ENCODE measurements at regions not wholly inside any gene's neighbourhood (a gene's known extent, or its start where the extent isn't known, plus 50 kb on each side); places are given as distances from the start of the nearest gene placed in this dataset.
"Not testable (repeated sequence)": the region's sequence is repeated elsewhere in the genome, so short reads cannot be mapped to it uniquely, and the experiment has no call there.

DNA sequence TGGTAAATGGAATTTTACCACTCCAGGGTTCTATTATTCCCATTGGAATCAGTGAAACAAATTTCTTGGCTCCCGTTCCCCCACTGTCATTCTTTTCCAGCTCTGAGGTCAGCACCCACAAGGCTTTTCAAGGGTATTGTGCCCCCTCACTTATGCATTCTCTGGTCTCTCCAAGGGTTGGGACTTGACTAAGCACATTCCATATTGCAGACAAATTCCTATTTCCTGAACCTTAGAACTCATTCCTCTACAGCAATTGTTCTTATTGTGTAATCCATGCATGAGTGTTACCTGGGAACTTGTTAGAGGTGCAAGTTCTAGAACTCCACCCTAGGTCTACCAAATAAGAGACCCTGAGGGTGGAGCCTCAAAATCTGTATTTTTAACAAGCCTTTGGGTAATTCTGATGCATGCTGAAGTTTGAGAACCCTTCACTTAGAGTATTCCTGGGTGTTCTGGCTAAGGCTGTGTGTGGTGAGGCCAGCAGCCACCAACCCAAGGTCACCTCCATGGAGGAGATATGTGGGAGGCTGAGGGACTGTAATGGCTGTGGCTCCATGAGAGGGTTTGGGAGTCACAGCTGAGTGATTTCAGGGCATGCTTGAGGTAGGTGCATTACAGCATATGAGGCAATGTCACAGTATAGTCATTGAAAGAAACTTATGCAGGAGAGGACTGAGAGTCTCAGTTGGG lies 150.9 kb downstream of the TTC6 start:
- peaks cover 2% of the 10 kb centered on the region for H3K9me3 Mint-ChIP-seq
- no peaks in the 10 kb centered on the region for H3K36me3 Mint-ChIP-seq (ENCODE audit: low read depth)
- intact Hi-C loops (cut with micrococcal nuclease): no loop called here
- DNase-seq (no peak), ATAC-seq (ENCODE audit: low read depth) (no peak)
- ChIA-PET CTCF (no interaction called here), POLR2A (no interaction called here)
- no peaks in the 10 kb centered on the region for H3K27me3 Mint-ChIP-seq
- H3K4me1 Mint-ChIP-seq: no peaks in the 10 kb centered on the region
- no peak overlapping the region for H3K27ac Mint-ChIP-seq
- TF ChIP-seq, protein P1, sequence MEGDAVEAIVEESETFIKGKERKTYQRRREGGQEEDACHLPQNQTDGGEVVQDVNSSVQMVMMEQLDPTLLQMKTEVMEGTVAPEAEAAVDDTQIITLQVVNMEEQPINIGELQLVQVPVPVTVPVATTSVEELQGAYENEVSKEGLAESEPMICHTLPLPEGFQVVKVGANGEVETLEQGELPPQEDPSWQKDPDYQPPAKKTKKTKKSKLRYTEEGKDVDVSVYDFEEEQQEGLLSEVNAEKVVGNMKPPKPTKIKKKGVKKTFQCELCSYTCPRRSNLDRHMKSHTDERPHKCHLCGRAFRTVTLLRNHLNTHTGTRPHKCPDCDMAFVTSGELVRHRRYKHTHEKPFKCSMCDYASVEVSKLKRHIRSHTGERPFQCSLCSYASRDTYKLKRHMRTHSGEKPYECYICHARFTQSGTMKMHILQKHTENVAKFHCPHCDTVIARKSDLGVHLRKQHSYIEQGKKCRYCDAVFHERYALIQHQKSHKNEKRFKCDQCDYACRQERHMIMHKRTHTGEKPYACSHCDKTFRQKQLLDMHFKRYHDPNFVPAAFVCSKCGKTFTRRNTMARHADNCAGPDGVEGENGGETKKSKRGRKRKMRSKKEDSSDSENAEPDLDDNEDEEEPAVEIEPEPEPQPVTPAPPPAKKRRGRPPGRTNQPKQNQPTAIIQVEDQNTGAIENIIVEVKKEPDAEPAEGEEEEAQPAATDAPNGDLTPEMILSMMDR (IDR thresholded peaks at IDR 0.05): no peak
- H3K4me3 Mint-ChIP-seq: no peak overlapping the region

DNA sequence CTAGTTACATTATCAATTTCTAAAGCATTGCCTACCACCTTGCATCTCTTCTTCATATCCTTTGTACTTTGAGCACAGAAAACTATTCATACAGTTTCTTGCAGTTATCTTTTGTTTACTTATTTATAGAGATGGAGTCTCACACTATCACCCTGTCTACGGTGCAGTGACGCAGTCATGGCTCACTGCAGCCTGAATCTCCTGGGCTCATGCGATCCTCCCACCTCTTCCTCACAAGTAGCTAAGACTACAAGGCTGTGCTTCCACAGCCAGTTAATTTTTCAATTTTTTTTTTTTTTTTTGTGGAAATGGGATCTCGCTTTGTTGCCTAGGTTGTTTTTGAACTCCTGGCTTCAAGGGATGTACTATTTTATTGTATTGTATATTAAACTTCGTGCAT lies 158.0 kb downstream of the TTC6 start:
- POLR2A ChIA-PET: no interaction called here
- TF ChIP-seq, protein P1 (IDR thresholded peaks at IDR 0.05): no peak
- intact Hi-C loops (cut with micrococcal nuclease): no loop called here
- no peaks in the 10 kb centered on the region for H3K36me3 Mint-ChIP-seq (ENCODE audit: low read depth)
- no peaks in the 10 kb centered on the region for H3K4me1 Mint-ChIP-seq
- peaks cover 5% of the 10 kb centered on the region for H3K9me3 Mint-ChIP-seq
- H3K4me3 Mint-ChIP-seq: no peak overlapping the region
- no peaks in the 10 kb centered on the region for H3K27me3 Mint-ChIP-seq
- no peak for DNase-seq
- CTCF ChIA-PET: no interaction called here
- no peak overlapping the region for H3K27ac Mint-ChIP-seq
- no peak for ATAC-seq (ENCODE audit: low read depth)

DNA sequence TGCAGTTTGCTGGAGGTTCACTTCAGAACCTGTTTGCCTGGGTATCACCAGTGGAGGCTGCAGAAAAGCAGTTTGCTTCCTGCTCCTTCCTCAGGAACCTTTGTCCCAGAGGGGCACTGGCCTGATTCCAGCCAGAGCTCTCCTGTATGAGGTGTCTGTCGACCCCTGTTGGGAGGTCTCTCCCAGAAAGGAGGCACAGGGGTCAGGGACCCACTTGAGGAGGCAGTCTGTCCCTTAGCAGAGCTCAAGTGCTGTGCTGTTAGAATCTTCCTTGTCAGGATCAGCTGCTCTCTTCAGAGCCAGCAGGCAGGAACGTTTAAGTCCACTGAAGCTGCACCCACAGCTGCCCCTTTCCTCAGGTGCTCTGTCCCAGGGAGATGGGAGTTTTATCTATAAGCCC lies 164.8 kb downstream of the TTC6 start:
- H3K4me3 Mint-ChIP-seq; H3K27me3 Mint-ChIP-seq; H3K27ac Mint-ChIP-seq; H3K4me1 Mint-ChIP-seq; DNase-seq; CTCF ChIA-PET; POLR2A ChIA-PET; H3K36me3 Mint-ChIP-seq (ENCODE audit: low read depth); ATAC-seq (ENCODE audit: low read depth); intact Hi-C loops (cut with micrococcal nuclease): not testable (repeated sequence)
- peaks cover 16% of the 10 kb centered on the region for H3K9me3 Mint-ChIP-seq

DNA sequence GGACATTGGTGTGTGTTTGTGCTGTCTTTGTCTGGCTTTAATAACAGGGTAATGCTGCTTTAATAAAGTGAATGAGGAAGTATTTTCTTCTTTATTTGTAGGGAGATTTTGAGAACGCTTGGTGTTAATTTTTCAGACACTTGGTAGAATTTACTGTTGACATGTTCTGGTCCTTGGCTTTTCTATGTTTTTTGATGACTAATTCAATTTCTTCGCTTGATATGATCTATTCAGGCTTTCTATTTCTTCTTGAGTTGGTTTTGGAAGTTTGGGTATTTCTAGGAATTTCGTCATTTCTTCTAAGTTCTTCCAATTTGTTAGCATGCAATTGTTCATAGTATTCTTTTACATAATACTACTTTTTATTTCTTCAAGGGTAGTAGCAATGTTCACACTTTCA lies 167.8 kb downstream of the TTC6 start:
- POLR2A ChIA-PET: no interaction called here
- CTCF ChIA-PET: no interaction called here
- no peak overlapping the region for H3K27ac Mint-ChIP-seq
- no peaks in the 10 kb centered on the region for H3K36me3 Mint-ChIP-seq (ENCODE audit: low read depth)
- TF ChIP-seq, protein P1 (IDR thresholded peaks at IDR 0.05): no peak
- ATAC-seq (ENCODE audit: low read depth) (no peak), DNase-seq (no peak)
- H3K9me3 Mint-ChIP-seq: peaks cover 19% of the 10 kb centered on the region
- no peaks in the 10 kb centered on the region for H3K4me1 Mint-ChIP-seq
- no peaks in the 10 kb centered on the region for H3K27me3 Mint-ChIP-seq
- no peak overlapping the region for H3K4me3 Mint-ChIP-seq
- intact Hi-C loops (cut with micrococcal nuclease): no loop called here

DNA sequence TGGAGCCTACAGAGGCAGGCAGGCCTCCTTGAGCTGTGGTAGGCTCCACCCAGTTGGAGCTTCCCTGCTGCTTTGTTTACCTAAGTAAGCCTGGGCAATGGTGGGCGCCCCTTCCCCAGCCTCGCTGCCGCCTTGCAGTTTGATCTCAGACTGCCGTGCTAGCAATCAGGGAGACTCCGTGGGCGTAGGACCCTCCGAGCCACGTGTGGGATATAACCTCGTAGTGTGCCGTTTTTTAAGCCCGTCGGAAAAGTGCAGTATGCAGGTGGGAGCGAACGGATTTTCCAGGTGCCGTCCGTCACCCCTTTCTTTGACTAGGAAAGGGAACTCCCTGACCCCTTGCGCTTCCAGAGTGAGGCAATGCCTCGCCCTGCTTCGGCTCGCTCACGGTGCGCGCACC lies 176.9 kb downstream of the TTC6 start:
- intact Hi-C loops (cut with micrococcal nuclease); POLR2A ChIA-PET; CTCF ChIA-PET; H3K27me3 Mint-ChIP-seq; H3K4me3 Mint-ChIP-seq; DNase-seq; H3K27ac Mint-ChIP-seq; H3K36me3 Mint-ChIP-seq (ENCODE audit: low read depth); ATAC-seq (ENCODE audit: low read depth); H3K9me3 Mint-ChIP-seq; H3K4me1 Mint-ChIP-seq: not testable (repeated sequence)

DNA sequence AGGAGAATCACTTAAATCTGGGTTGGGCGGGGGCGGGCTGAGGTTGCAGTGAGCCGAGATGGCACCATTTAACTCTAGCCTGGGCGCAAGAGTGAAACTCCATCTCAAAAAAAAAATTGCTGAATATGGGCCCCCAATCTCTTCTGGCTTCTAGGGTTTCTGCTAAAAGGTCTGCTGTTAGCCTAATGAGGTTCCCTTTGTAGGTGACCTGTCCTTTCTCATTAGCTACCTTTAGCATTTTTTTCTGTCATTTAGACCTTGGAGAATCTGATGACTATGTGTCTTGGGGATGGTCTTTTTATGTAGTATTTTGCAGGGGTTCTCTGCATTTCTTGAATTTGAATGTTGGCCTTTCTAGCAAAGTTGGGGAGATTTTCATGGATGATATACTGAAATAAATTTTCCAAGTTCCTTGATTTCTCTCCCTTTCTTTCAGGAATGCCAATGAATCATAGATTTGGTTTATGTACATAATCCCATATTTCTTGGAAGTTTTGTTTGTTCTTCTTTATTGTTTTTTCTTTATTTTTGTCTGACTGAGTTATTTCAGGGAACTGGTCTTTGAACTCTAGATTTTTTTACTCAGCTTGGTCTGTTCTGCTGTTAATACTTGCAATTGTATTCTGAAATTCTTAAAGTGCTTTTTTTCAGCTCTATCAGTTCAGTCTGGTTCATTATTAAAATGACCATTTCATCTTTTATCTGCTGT lies 181.5 kb downstream of the TTC6 start:
- Mint-ChIP-seq H3K9me3 (peaks cover 10% of the 10 kb centered on the region), H3K27ac (no peak overlapping the region), H3K4me1 (no peaks in the 10 kb centered on the region), H3K27me3 (no peaks in the 10 kb centered on the region), H3K36me3 (ENCODE audit: low read depth) (no peaks in the 10 kb centered on the region), H3K4me3 (no peak overlapping the region)
- ATAC-seq (ENCODE audit: low read depth): no peak
- intact Hi-C loops (cut with micrococcal nuclease): no loop called here
- ChIA-PET POLR2A (no interaction called here), CTCF (no interaction called here)
- TF ChIP-seq, protein P1 (IDR thresholded peaks at IDR 0.05): no peak
- no peak for DNase-seq
